ENCODE measurements at regions not wholly inside any gene's neighbourhood (a gene's known extent, or its start where the extent isn't known, plus 50 kb on each side); places are given as distances from the start of the nearest gene placed in this dataset.

- no peak for DNase-seq
These were observed 179.4 kb upstream of the FN1 start for GRCh38 chr2:215615067-215615802.

GRCh38 chr2:215614296-215614695 lies 178.4 kb upstream of the FN1 start:
- peak; percentile 25 for DNase-seq

DNA sequence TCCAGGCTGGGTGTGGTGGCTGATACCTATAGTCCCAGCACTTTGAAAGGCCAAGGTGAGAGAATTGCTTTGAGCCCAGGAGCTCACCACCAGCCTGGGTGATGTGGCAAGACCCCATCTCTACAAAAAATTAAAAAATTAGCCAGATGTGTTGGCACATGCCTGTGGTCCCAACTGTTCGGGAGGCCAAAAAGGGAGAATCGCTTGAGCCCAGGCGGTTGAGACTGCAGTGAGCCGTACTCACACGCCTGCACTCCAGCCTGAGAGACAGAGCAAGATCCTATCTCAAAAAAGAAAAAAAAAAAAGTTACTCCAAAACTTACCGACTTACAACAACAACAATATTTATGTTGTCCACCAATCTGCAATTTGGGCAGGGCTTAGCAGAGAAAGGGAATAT lies 178.0 kb upstream of the FN1 start:
- no peak for DNase-seq

GRCh38 chr2:215613280-215613679 lies 177.4 kb upstream of the FN1 start:
- DNase-seq: no peak

DNA sequence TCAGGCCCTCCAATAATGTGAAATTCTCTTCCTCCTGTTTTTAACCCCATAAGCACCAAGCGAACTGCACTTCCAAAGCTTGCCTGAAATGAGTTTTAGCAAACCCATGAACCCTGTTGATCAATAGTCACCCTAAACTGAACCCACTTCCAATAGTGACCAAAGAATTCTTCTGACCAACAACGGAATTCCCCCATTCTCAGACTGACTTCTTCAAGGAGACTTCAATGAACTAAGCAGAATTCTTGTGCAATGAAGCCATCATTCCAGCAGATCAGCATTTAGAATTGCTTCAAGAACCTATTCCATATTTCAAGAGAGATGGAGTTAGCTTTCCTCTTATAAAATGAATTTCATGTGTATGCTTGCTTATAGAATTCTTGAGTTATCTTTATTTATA lies 176.9 kb upstream of the FN1 start:
- DNase-seq: no peak

DNA sequence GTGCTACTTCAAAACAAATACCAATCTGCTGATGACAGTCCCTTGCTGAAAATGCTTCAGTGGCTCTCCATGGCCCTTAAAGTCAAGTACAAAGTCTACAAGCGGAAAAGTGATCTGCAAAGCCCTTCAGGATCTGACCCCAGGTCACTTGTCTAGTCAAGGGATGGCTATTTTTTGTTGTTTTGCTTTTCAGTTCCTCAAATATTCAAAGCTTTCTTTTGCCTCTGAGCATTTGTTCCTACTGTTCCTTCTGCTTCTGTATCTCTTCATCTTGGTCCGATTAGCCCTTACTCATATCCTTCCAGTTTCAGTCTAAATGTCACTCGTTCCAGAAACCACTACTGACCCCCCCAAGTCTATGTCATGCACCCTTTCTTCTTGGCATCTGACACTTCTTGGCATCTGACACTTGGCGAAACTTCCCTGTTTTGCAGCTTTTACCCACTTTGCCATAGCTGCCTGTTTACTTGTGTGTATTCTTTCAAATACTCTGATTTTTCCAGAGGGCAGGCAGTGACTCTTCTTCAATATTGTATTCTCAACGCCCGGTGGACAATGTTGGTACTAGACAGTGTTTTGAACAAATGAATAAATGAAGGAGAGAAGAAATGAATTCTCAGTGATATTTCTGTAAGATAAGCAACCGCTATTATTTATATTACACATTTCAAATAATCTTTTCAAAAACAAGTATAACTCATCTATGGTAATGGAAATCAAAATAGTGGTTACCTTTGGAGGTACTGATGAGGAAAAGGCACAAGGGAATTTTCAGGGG lies 175.9 kb upstream of the FN1 start:
- peak; percentile 21 for DNase-seq

GRCh38 chr2:215609089-215610032 lies 173.5 kb upstream of the FN1 start:
- DNase-seq: no peak

GRCh38 chr2:215607766-215608165 lies 171.9 kb upstream of the FN1 start:
- DNase-seq: no peak

DNA sequence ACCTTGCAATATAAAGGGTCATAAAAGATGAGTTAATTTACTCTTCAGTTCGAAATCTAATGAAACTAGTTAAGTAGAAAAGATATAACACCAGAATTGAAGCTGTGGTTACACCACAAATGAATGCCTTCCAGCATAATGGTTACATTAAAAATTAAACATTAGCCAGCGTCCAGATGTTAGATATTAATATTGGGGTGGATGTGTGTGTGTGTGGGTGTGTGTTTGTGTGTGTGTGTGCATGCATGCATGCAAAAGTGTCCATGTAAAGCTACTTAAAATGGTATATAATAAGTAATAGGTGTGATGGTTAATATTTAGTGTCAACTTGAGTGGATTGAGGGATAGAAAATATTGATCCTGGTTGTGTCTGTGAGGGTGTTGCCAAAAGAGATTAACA lies 170.4 kb upstream of the FN1 start:
- no peak for DNase-seq

DNA sequence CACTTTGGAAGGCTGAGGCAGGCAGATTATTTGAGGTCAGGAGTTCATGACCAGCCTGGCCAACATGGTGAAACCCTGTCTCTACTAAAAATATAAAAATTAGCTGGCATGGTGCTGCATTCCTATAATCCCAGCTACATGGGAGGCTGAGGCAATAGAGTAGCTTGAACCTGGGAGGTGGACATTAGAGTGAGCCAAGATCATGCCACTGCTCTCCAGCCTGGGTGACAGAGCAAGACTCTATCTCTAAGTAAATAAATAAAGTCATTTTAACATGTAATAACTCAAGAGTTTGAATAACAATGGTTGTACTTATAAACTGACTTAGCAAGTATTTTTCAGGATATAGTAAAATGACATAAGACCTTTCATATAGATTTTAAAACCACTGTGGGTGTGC lies 169.3 kb upstream of the FN1 start:
- DNase-seq: no peak

DNA sequence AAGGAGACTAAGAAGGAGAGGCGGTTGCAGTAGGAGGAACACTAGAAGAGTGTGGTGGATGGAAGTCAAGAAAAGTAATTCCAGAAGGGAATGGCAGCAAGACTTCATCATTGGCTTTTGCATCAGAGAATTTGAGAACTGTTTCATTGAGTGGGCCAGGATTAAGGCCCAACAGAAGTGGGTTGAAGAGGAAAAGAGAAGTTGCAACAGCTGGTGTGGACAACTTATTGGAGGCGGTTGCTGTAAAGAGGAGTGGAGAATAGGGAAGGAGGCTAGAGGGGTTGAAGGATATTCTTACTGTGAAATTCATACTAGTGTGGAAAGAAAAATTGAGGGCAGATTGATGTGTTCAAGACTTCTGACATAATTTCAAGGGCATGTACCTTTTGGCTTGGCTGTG lies 168.7 kb upstream of the FN1 start:
- no peak for DNase-seq

- DNase-seq: no peak
These were observed 167.6 kb upstream of the FN1 start for GRCh38 chr2:215603440-215603839.

GRCh38 chr2:215602997-215603396 lies 167.1 kb upstream of the FN1 start:
- no peak for DNase-seq

DNA sequence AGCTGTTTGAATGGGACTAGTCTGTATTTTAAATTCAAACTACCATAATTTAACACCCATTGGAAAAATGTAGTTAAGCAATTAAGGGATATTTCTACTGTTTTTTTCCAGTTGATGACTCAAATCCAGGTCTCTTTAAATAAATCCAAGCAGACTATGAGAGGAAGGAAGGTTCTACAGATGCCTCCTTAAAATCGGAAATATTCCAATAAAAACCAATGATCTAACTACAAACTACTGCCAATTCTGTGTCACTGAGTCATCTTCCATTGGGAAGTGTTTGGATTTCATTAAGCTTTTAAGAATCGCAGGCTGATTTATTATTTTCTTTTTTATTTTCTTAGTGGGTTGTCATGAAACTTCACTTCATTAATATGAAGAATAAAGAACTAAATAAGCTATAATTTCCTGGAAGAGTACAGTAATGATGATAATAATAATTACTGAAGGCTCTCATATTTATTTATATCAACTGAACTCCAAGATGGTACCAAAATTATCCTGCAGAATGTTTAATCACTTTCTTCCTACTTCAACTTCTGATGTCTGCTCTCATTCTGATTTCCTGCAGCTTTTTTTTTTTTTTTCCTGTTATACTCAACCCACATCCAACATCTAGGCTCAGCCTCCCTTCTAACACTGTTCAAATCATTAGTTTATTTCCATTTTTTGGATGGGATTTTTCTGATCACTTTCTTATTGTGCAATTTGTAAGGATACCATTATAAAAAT lies 166.3 kb upstream of the FN1 start:
- DNase-seq: no peak

GRCh38 chr2:215601526-215601925 lies 165.7 kb upstream of the FN1 start:
- DNase-seq: no peak

GRCh38 chr2:215598376-215598975 lies 162.6 kb upstream of the FN1 start:
- no peak for DNase-seq

DNA sequence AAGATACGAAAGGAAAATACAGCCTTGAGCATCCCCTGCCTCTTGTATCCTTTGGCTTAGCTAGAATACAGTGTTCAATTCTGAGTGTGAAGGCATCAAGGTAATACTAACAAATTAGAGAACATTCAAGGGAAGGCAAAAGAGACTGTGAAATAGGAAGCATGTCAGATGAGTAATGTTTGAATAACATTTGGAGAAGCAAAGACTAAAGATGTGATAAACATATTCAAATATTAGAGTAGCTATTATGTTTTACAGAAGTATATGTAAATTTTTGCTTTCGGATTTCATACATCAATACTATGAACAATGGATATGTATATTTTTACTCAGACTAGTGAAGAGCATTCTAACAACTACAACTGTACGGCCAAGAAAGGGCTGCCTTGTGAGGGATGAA lies 161.7 kb upstream of the FN1 start:
- no peak for DNase-seq

DNA sequence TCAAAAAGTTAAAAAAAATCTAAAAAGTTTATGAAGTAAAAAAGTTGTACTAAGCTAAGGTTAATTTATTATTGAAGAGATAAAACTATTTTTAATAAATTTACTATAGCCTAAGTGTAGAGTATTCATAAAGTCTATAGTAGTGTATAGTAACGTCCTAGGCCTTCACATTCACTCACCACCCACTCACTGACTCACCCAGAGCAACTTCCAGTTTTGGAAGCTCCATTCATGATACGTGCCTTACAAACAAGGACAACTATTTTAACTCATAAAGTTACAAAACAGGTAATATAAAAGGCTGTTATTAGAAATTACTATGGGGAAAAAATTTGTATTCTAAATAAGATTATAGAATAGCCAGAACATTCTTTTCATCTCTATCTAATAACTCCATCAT lies 158.9 kb upstream of the FN1 start:
- no peak for DNase-seq

GRCh38 chr2:215590010-215590745 lies 154.3 kb upstream of the FN1 start:
- DNase-seq: peak; percentile 28

DNA sequence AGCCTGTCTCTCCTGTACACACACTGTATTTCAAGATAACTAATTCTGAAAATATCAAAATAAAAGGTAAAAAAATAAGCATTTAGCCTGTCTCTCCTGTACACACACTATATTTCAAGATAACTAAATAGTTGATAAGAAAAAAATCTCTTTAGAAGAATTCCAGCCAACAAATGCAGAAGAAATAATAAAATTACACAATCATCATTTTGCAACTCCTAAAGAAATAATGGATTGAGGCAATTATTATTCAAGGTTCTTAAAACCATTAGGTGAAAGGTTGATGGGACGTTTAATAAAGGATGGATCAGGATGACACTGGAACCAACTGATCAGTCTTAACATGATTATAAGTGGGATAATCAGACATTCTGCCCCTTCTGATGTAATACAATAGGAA lies 148.0 kb upstream of the FN1 start:
- DNase-seq: no peak

DNA sequence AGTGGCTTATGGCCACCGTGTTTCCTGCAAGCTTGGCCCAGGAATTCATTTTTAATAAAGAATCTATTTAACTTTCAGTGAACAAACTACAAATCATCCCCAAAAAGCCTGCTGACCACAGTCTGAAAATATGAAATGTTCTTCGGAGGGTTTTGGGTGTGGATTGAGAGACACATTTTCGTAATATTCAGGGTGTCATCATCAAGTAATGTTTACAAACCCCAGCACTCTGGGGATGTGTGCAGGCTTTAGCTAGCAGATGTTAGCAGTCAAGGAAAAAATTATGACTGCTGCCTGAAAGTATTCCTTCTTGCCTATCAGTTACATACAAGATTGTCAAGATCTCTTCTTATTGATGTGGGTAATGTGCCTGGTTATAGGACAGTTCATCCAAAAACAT lies 143.9 kb upstream of the FN1 start:
- DNase-seq: no peak

GRCh38 chr2:215577356-215577755 lies 141.5 kb upstream of the FN1 start:
- no peak for DNase-seq

Measured in DMS53 (cell line).